ENCODE measurements at regions not wholly inside any gene's neighbourhood (a gene's known extent, or its start where the extent isn't known, plus 50 kb on each side); places are given as distances from the start of the nearest gene placed in this dataset.

GRCh38 chr4:37015391-37015790 is 229.2 kb upstream of the NWD2 start:
- H3K36me3 Mint-ChIP-seq (ENCODE audit: low read depth, unreplicated experiment): no peaks in the 10 kb centered on the region
- no peak for TF ChIP-seq EZH2 (IDR thresholded peaks at IDR 0.05; ENCODE audit: insufficient read depth, low read length)
- no peak for TF ChIP-seq CTCF (IDR thresholded peaks at IDR 0.05; ENCODE audit: insufficient read depth, low read depth, low read length)

GRCh38 chr4:37023504-37023903 is 221.0 kb upstream of the NWD2 start:
- Histone ChIP-seq H3K27me3 (ENCODE audit: insufficient read depth, low read length) (no peaks in the 10 kb centered on the region), H3K79me2 (ENCODE audit: insufficient read depth, low read length) (no peaks in the 10 kb centered on the region), H3K36me3 (ENCODE audit: insufficient read depth, low read length) (no peaks in the 10 kb centered on the region), H3K4me3 (ENCODE audit: insufficient read depth, low read depth, low read length) (no peak overlapping the region), H3K4me1 (ENCODE audit: insufficient read depth, low read length) (no peaks in the 10 kb centered on the region), H2AFZ (ENCODE audit: low read depth, low read length) (no peak overlapping the region), H3K9me3 (ENCODE audit: insufficient read depth, low read depth, low read length) (peaks cover 2% of the 10 kb centered on the region), H3K9ac (ENCODE audit: low read length) (no peak overlapping the region), H3K27ac (ENCODE audit: low read depth, low read length) (no peak overlapping the region), H4K20me1 (ENCODE audit: insufficient read depth, low read length) (no peaks in the 10 kb centered on the region), H3K4me2 (ENCODE audit: low read length) (no peak overlapping the region)
- FAIRE-seq (no peak), DNase-seq (ENCODE audit: low read depth) (no peak)
- Mint-ChIP-seq H3K4me1 (ENCODE audit: low read depth, unreplicated experiment) (no peaks in the 10 kb centered on the region), H3K9me3 (ENCODE audit: unreplicated experiment) (no peaks in the 10 kb centered on the region), H3K27ac (ENCODE audit: unreplicated experiment) (no peak overlapping the region), H3K27me3 (ENCODE audit: low read depth, unreplicated experiment) (no peaks in the 10 kb centered on the region), H3K4me3 (ENCODE audit: unreplicated experiment) (no peak overlapping the region), H3K36me3 (ENCODE audit: low read depth, unreplicated experiment) (no peaks in the 10 kb centered on the region)
- TF ChIP-seq CTCF (IDR thresholded peaks at IDR 0.05; ENCODE audit: insufficient read depth, low read depth, low read length) (no peak), EZH2 (IDR thresholded peaks at IDR 0.05; ENCODE audit: insufficient read depth, low read length) (no peak)

More at GRCh38 chr4:37015391-37015790, 229.2 kb upstream of the NWD2 start:
- no peaks in the 10 kb centered on the region for H3K36me3 ChIP-seq (ENCODE audit: insufficient read depth, low read length)
- FAIRE-seq: no peak
- H3K27ac ChIP-seq (ENCODE audit: low read depth, low read length): no peak overlapping the region
- H3K27me3 Mint-ChIP-seq (ENCODE audit: low read depth, unreplicated experiment): no peaks in the 10 kb centered on the region
- no peaks in the 10 kb centered on the region for H3K4me1 Mint-ChIP-seq (ENCODE audit: low read depth, unreplicated experiment)
- no peaks in the 10 kb centered on the region for H3K4me1 ChIP-seq (ENCODE audit: insufficient read depth, low read length)
- H3K9ac ChIP-seq (ENCODE audit: low read length): no peak overlapping the region
- H3K4me2 ChIP-seq (ENCODE audit: low read length): no peak overlapping the region
- H3K27ac Mint-ChIP-seq (ENCODE audit: unreplicated experiment): no peak overlapping the region
- no peaks in the 10 kb centered on the region for H3K9me3 Mint-ChIP-seq (ENCODE audit: unreplicated experiment)
- no peak overlapping the region for H3K4me3 ChIP-seq (ENCODE audit: insufficient read depth, low read depth, low read length)
- H4K20me1 ChIP-seq (ENCODE audit: insufficient read depth, low read length): no peaks in the 10 kb centered on the region
- H2AFZ ChIP-seq (ENCODE audit: low read depth, low read length): no peak overlapping the region
- DNase-seq (ENCODE audit: low read depth): no peak
- H3K27me3 ChIP-seq (ENCODE audit: insufficient read depth, low read length): no peaks in the 10 kb centered on the region
- H3K9me3 ChIP-seq (ENCODE audit: insufficient read depth, low read depth, low read length): no peaks in the 10 kb centered on the region
- H3K4me3 Mint-ChIP-seq (ENCODE audit: unreplicated experiment): no peak overlapping the region
- H3K79me2 ChIP-seq (ENCODE audit: insufficient read depth, low read length): no peaks in the 10 kb centered on the region

- no peaks in the 10 kb centered on the region for H3K9me3 Mint-ChIP-seq (ENCODE audit: unreplicated experiment)
- H3K4me2 ChIP-seq (ENCODE audit: low read length): no peak overlapping the region
- H3K4me1 ChIP-seq (ENCODE audit: insufficient read depth, low read length): no peaks in the 10 kb centered on the region
- FAIRE-seq (no peak), DNase-seq (ENCODE audit: low read depth) (no peak)
- no peaks in the 10 kb centered on the region for H3K36me3 Mint-ChIP-seq (ENCODE audit: low read depth, unreplicated experiment)
- peaks cover 2% of the 10 kb centered on the region for H3K9me3 ChIP-seq (ENCODE audit: insufficient read depth, low read depth, low read length)
- H3K27me3 Mint-ChIP-seq (ENCODE audit: low read depth, unreplicated experiment): no peaks in the 10 kb centered on the region
- no peak overlapping the region for H3K4me3 ChIP-seq (ENCODE audit: insufficient read depth, low read depth, low read length)
- no peaks in the 10 kb centered on the region for H3K79me2 ChIP-seq (ENCODE audit: insufficient read depth, low read length)
- H3K27me3 ChIP-seq (ENCODE audit: insufficient read depth, low read length): no peaks in the 10 kb centered on the region
- no peak overlapping the region for H3K27ac Mint-ChIP-seq (ENCODE audit: unreplicated experiment)
- H3K4me1 Mint-ChIP-seq (ENCODE audit: low read depth, unreplicated experiment): no peaks in the 10 kb centered on the region
- H3K36me3 ChIP-seq (ENCODE audit: insufficient read depth, low read length): no peaks in the 10 kb centered on the region
- no peak overlapping the region for H2AFZ ChIP-seq (ENCODE audit: low read depth, low read length)
- H3K27ac ChIP-seq (ENCODE audit: low read depth, low read length): no peak overlapping the region
- H3K4me3 Mint-ChIP-seq (ENCODE audit: unreplicated experiment): no peak overlapping the region
- H3K9ac ChIP-seq (ENCODE audit: low read length): no peak overlapping the region
- TF ChIP-seq EZH2 (IDR thresholded peaks at IDR 0.05; ENCODE audit: insufficient read depth, low read length) (no peak), CTCF (IDR thresholded peaks at IDR 0.05; ENCODE audit: insufficient read depth, low read depth, low read length) (no peak)
- no peaks in the 10 kb centered on the region for H4K20me1 ChIP-seq (ENCODE audit: insufficient read depth, low read length)
Measured at GRCh38 chr4:37023996-37024395, 220.5 kb upstream of the NWD2 start.
